HEK293T (cell line): ENCODE measurements at regions not wholly inside any gene's neighbourhood (a gene's known extent, or its start where the extent isn't known, plus 50 kb on each side); places are given as distances from the start of the nearest gene placed in this dataset.
"Not testable (repeated sequence)": the region's sequence is repeated elsewhere in the genome, so short reads cannot be mapped to it uniquely, and the experiment has no call there.

Experiments used
- CTCF ChIA-PET: fragments of 350-600 bp; formaldehyde crosslinking; extraction: SDS; loops from one replicate; lab custom pipeline; 2021; ENCODE audit warnings: antibody characterized with exemption, inconsistent platforms; lab: Yijun Ruan, JAX
- POLR2A ChIA-PET: fragments of 350-600 bp; formaldehyde crosslinking; extraction: SDS; loops from one replicate; lab custom pipeline; 2020; ENCODE audit warnings: antibody characterized with exemption, inconsistent platforms; lab: Yijun Ruan, JAX
- DNase-seq: peaks from one replicate; pipeline ENCODE4 v3.0.0; 2012; ENCODE audit warnings: mixed read lengths; ENCODE audit errors: extremely low spot score
- ARNT ChIP-seq: fragments of 450-650 bp; IDR thresholded peaks from 2 replicates; pipeline ENCODE4 v1.6.1; 2017; ENCODE audit warnings: mild to moderate bottlenecking
- BHLHE40 ChIP-seq: fragments of 450-650 bp; IDR thresholded peaks from 2 replicates; pipeline ENCODE4 v1.6.1; 2016; ENCODE audit warnings: mild to moderate bottlenecking, moderate library complexity, borderline replicate concordance
- CTBP1 ChIP-seq: fragments of 450-650 bp; IDR thresholded peaks from 2 replicates; pipeline ENCODE4 v1.6.1; 2016; ENCODE audit warnings: borderline replicate concordance
- ELF4 ChIP-seq: fragments of 450-650 bp; IDR thresholded peaks from 2 replicates; pipeline ENCODE4 v1.6.1; 2017; ENCODE audit warnings: antibody characterized with exemption
- FOXA1 ChIP-seq: fragments of 450-650 bp; IDR thresholded peaks from 2 replicates; pipeline ENCODE4 v1.6.1; 2016; ENCODE audit warnings: mild to moderate bottlenecking
- FOXK2 ChIP-seq: fragments of 450-650 bp; IDR thresholded peaks from 2 replicates; pipeline ENCODE4 v1.6.1; 2016; ENCODE audit warnings: mild to moderate bottlenecking
- FOXM1 ChIP-seq: fragments of 450-650 bp; IDR thresholded peaks from 2 replicates; pipeline ENCODE4 v1.6.1; 2017; ENCODE audit warnings: mild to moderate bottlenecking, borderline replicate concordance
- HDGF ChIP-seq: fragments of 450-650 bp; IDR thresholded peaks from 2 replicates; pipeline ENCODE4 v1.6.1; 2017; ENCODE audit warnings: antibody characterized with exemption, borderline replicate concordance
- L3MBTL2 ChIP-seq: fragments of 450-650 bp; conservative IDR thresholded peaks from 2 replicates; pipeline ENCODE4 v1.6.1; 2016; ENCODE audit warnings: mild to moderate bottlenecking
- LEF1 ChIP-seq: fragments of 450-650 bp; IDR thresholded peaks from 2 replicates; pipeline ENCODE4 v1.6.1; 2017; ENCODE audit warnings: mild to moderate bottlenecking, borderline replicate concordance
- NFRKB ChIP-seq: fragments of 450-650 bp; IDR thresholded peaks from 2 replicates; pipeline ENCODE4 v1.6.1; 2016; ENCODE audit warnings: mild to moderate bottlenecking, moderate library complexity
- PKNOX1 ChIP-seq: fragments of 450-650 bp; IDR thresholded peaks from 2 replicates; pipeline ENCODE4 v1.6.1; 2016
- SP1 ChIP-seq: fragments of 450-650 bp; IDR thresholded peaks from 2 replicates; pipeline ENCODE4 v1.6.1; 2017
- SUZ12 ChIP-seq: fragments of 450-650 bp; IDR thresholded peaks from 2 replicates; pipeline ENCODE4 v1.6.1; 2016; ENCODE audit warnings: mild to moderate bottlenecking
- TARDBP ChIP-seq: fragments of 450-650 bp; IDR thresholded peaks from 2 replicates; pipeline ENCODE4 v1.6.1; 2016
- ZNF384 ChIP-seq: fragments of 450-650 bp; IDR thresholded peaks from 2 replicates; pipeline ENCODE4 v1.6.1; 2016

GRCh38 chr5:123708074-123708806 is 196.3 kb downstream of the CSNK1G3 start:
- ChIA-PET CTCF (no interaction called here), POLR2A (no interaction called here)
- no peak for TF ChIP-seq TARDBP
- no peak for TF ChIP-seq SP1
- no peak for TF ChIP-seq ARNT
- TF ChIP-seq CTBP1 = no peak
- no peak for TF ChIP-seq FOXM1
- no peak for TF ChIP-seq HDGF
- TF ChIP-seq LEF1 = no peak
- no peak for TF ChIP-seq FOXA1
- TF ChIP-seq BHLHE40 = no peak
- TF ChIP-seq L3MBTL2 = no peak
- TF ChIP-seq PKNOX1 = no peak
- TF ChIP-seq ZNF384 = no peak
- no peak for TF ChIP-seq SUZ12
- TF ChIP-seq NFRKB = no peak
- TF ChIP-seq ELF4 = no peak
- TF ChIP-seq FOXK2 = no peak
- DNase-seq = no peak

- TF ChIP-seq CTBP1 = no peak
- TF ChIP-seq ZNF384 = no peak
- TF ChIP-seq ELF4 = no peak
- DNase-seq = no peak
- CTCF ChIA-PET = no interaction called here
- POLR2A ChIA-PET = no interaction called here
Observed at GRCh38 chr5:123706531-123706930, 194.6 kb downstream of the CSNK1G3 start.

GRCh38 chr5:123705741-123706140 is 193.8 kb downstream of the CSNK1G3 start:
- ChIA-PET POLR2A (no interaction called here), CTCF (no interaction called here)
- DNase-seq = no peak
- TF ChIP-seq HDGF = no peak
- no peak for TF ChIP-seq SUZ12
- no peak for TF ChIP-seq SP1
- TF ChIP-seq FOXA1 = no peak
- TF ChIP-seq FOXM1 = no peak
- TF ChIP-seq LEF1 = no peak
- no peak for TF ChIP-seq NFRKB
- no peak for TF ChIP-seq ZNF384
- TF ChIP-seq PKNOX1 = no peak
- TF ChIP-seq BHLHE40 = no peak
- TF ChIP-seq CTBP1 = no peak
- no peak for TF ChIP-seq ARNT

GRCh38 chr5:123701511-123702200 is 189.7 kb downstream of the CSNK1G3 start:
- no peak for TF ChIP-seq FOXK2
- no peak for TF ChIP-seq TARDBP
- TF ChIP-seq CTBP1 = no peak
- TF ChIP-seq L3MBTL2 = no peak
- TF ChIP-seq SUZ12 = no peak
- TF ChIP-seq FOXA1 = no peak
- TF ChIP-seq SP1 = no peak
- TF ChIP-seq LEF1 = no peak
- TF ChIP-seq ELF4 = no peak
- TF ChIP-seq ARNT = no peak
- no peak for TF ChIP-seq BHLHE40
- TF ChIP-seq FOXM1 = no peak
- TF ChIP-seq HDGF = no peak
- TF ChIP-seq PKNOX1 = no peak
- no peak for TF ChIP-seq ZNF384
- no peak for TF ChIP-seq NFRKB
- POLR2A ChIA-PET = no interaction called here
- CTCF ChIA-PET = no interaction called here
- DNase-seq = no peak

- ChIA-PET POLR2A (no interaction called here), CTCF (no interaction called here)
- no peak for TF ChIP-seq ZNF384
- no peak for TF ChIP-seq BHLHE40
- no peak for TF ChIP-seq TARDBP
- TF ChIP-seq L3MBTL2 = no peak
- no peak for DNase-seq
Observed at GRCh38 chr5:123700624-123701287, 188.8 kb downstream of the CSNK1G3 start.

- no peak for DNase-seq
- POLR2A ChIA-PET = no interaction called here
- CTCF ChIA-PET = no interaction called here
- TF ChIP-seq SUZ12 = no peak
- TF ChIP-seq FOXK2 = no peak
- TF ChIP-seq LEF1 = no peak
- TF ChIP-seq BHLHE40 = no peak
- no peak for TF ChIP-seq FOXA1
Observed at GRCh38 chr5:123699571-123699970, 187.6 kb downstream of the CSNK1G3 start.

GRCh38 chr5:123698937-123699336 is 187.0 kb downstream of the CSNK1G3 start:
- POLR2A ChIA-PET = not testable (repeated sequence)

More at GRCh38 chr5:123698937-123699336, 187.0 kb downstream of the CSNK1G3 start:
- DNase-seq, CTCF ChIA-PET: not testable (repeated sequence)
